Endothelial cell of umbilical vein (primary cell): ENCODE measurements at regions not wholly inside any gene's neighbourhood (a gene's known extent, or its start where the extent isn't known, plus 50 kb on each side); places are given as distances from the start of the nearest gene placed in this dataset.

ENCODE experiments used
- BruUV-seq: library from RNA; stranded (reverse); fragments of 400-500 nt; replicated peaks from 2 replicates; lab custom pipeline; 2021; lab: Mats Ljungman, UMichigan
- CTCF ChIA-PET: fragments of 300-600, 350-600 bp; sonication (Branson Sonifier 250); formaldehyde crosslinking; loops from one replicate; lab custom pipeline; 2021; ENCODE audit warnings: antibody characterized with exemption, inconsistent platforms; lab: Charles Lee
- POLR2A ChIA-PET: fragments of 300-600, 350-600 bp; sonication (Branson Sonifier 250); formaldehyde crosslinking; loops from one replicate; lab custom pipeline; 2021; ENCODE audit warnings: antibody characterized with exemption, inconsistent platforms; lab: Charles Lee
- DNase-seq: peaks from one replicate; pipeline ENCODE4 v3.0.0-alpha.2; 2011; ENCODE audit warnings: low read depth, low spot score
- FAIRE-seq: peaks from 2 replicates; lab custom pipeline; 2011; peaks lifted over from hg19 to GRCh38; lab: Jason Lieb, UNC
- H2AFZ ChIP-seq: 2 replicates; pipeline ENCODE4 v1.6.0; 2012; ENCODE audit warnings: low read depth, low read length, control low read depth, inconsistent platforms
- H3K27ac ChIP-seq: 2 replicates; pipeline ENCODE4 v1.5.1; 2011; ENCODE audit warnings: low read depth, mild to moderate bottlenecking, control low read depth, low read length, moderate library complexity; ENCODE audit not compliant: insufficient read depth
- H3K27me3 ChIP-seq, 2 experiments: 2 replicates each; pipeline versions ENCODE4 v1.6.0 to v1.6.1; 2011; ENCODE audit warnings: low read length in 2 of 2, mixed read lengths in 1 of 2; ENCODE audit not compliant: control insufficient read depth in 2 of 2, insufficient read depth in 2 of 2
- H3K36me3 ChIP-seq, 2 experiments: 2 replicates in 1 of 2; 3 replicates in 1 of 2; pipeline ENCODE4 v1.5.1; 2011; ENCODE audit warnings: low read length in 2 of 2, mild to moderate bottlenecking in 1 of 2, moderate library complexity in 1 of 2; ENCODE audit not compliant: control insufficient read depth in 2 of 2, insufficient read depth in 2 of 2; ENCODE audit errors: extremely low read depth in 1 of 2
- H3K4me1 ChIP-seq: 3 replicates; pipeline ENCODE4 v1.5.1; 2011; ENCODE audit warnings: mild to moderate bottlenecking, low read length; ENCODE audit not compliant: control insufficient read depth, insufficient read depth; ENCODE audit errors: extremely low read depth
- H3K4me2 ChIP-seq: 2 replicates; pipeline ENCODE4 v1.6.1; 2011; ENCODE audit warnings: low read length, control low read depth, mixed read lengths; ENCODE audit not compliant: insufficient read depth
- H3K4me3 ChIP-seq, 3 experiments: fragments of 200-600 bp in 1 of 3; sonication (generic), shearing (Covaris generic) in 1 of 3; replicated peaks in 1 of 3; 2 replicates each; pipeline ENCODE4 v1.5.1; 2011 to 2016; ENCODE audit warnings: control low read depth in 3 of 3, low read length in 3 of 3, mild to moderate bottlenecking in 2 of 3, inconsistent platforms in 1 of 3, low read depth in 1 of 3, moderate library complexity in 1 of 3; ENCODE audit not compliant: insufficient read depth in 1 of 3
- H3K79me2 ChIP-seq: 2 replicates; pipeline ENCODE4 v1.6.0; 2012; ENCODE audit warnings: low read length, inconsistent platforms; ENCODE audit not compliant: control insufficient read depth, insufficient read depth
- H3K9ac ChIP-seq: replicated peaks from 2 replicates; pipeline ENCODE3; 2011; ENCODE audit warnings: low read length, control low read depth; ENCODE audit not compliant: insufficient read depth; ENCODE audit errors: extremely low read depth
- H3K9me1 ChIP-seq: replicated peaks from 3 replicates; pipeline ENCODE4 v1.6.0; 2011; ENCODE audit warnings: mild to moderate bottlenecking, low read length; ENCODE audit not compliant: control insufficient read depth, insufficient read depth; ENCODE audit errors: extremely low read depth
- H3K9me3 ChIP-seq: replicated peaks from 2 replicates; pipeline ENCODE4 v1.5.1; 2012; ENCODE audit warnings: low read length, inconsistent platforms; ENCODE audit not compliant: control insufficient read depth, insufficient read depth
- H4K20me1 ChIP-seq: replicated peaks from 2 replicates; pipeline ENCODE3; 2011; ENCODE audit warnings: mild to moderate bottlenecking, low read length; ENCODE audit not compliant: control insufficient read depth, insufficient read depth; ENCODE audit errors: extremely low read depth
- CTCF ChIP-seq, 2 donors: IDR thresholded peaks; 1 replicate in 1 of 2; 2 replicates in 1 of 2; pipeline ENCODE4 v1.5.1; 2011; ENCODE audit warnings: low read length in 2 of 2, mild to moderate bottlenecking in 2 of 2, moderate library complexity in 2 of 2, control low read depth in 1 of 2, inconsistent platforms in 1 of 2, low read depth in 1 of 2; ENCODE audit not compliant: insufficient read depth in 1 of 2; ENCODE audit errors: extremely low read depth in 1 of 2
- EZH2 ChIP-seq: IDR thresholded peaks from 2 replicates; pipeline ENCODE4 v1.6.1; 2012; ENCODE audit warnings: borderline replicate concordance, low read depth, mild to moderate bottlenecking, moderate library complexity, low read length, inconsistent platforms; ENCODE audit not compliant: severe bottlenecking
- FOS ChIP-seq: IDR thresholded peaks from 2 replicates; pipeline ENCODE4 v1.6.1; 2011; ENCODE audit warnings: mild to moderate bottlenecking, low read length, moderate library complexity, borderline replicate concordance; ENCODE audit not compliant: insufficient read depth
- GATA2 ChIP-seq: IDR thresholded peaks from 2 replicates; pipeline ENCODE4 v1.7.0; 2011; ENCODE audit warnings: low read depth, mild to moderate bottlenecking, moderate library complexity, mixed read lengths, low read length; ENCODE audit not compliant: insufficient read length, insufficient read depth
- JUN ChIP-seq: IDR thresholded peaks from 2 replicates; pipeline ENCODE4 v1.6.1; 2011; ENCODE audit warnings: borderline replicate concordance, low read depth; ENCODE audit not compliant: insufficient read length, insufficient read depth
- MAX ChIP-seq: IDR thresholded peaks from 2 replicates; pipeline ENCODE4 v1.6.1; 2011; ENCODE audit not compliant: insufficient read depth, insufficient read length
- MYC ChIP-seq: IDR thresholded peaks from one replicate; pipeline ENCODE4 v1.6.1; 2011; ENCODE audit warnings: mild to moderate bottlenecking, low read depth, low read length
- POLR2A ChIP-seq: IDR thresholded peaks from 2 replicates; pipeline ENCODE4 v1.6.1; 2012; ENCODE audit warnings: low read depth, mild to moderate bottlenecking, control low read depth, low read length
- POLR2AphosphoS5 ChIP-seq: IDR thresholded peaks from 2 replicates; pipeline ENCODE4 v1.6.1; 2012; ENCODE audit warnings: low read depth, mild to moderate bottlenecking, control low read depth, low read length, moderate library complexity; ENCODE audit not compliant: insufficient read depth
- dilution Hi-C: fragments of 300-500 bp; cut with MboI; formaldehyde crosslinking; loops from one replicate; pipeline ENCODE4 v1.15.0; 2019; ENCODE audit warnings: low sequenced_read_pairs; ENCODE audit not compliant: extremely low pct_ligation_motif_present
- intact Hi-C: fragments of 100-400 bp; cut with micrococcal nuclease; formaldehyde crosslinking; loops from one replicate; pipeline ENCODE4 v1.10.0; 2022

DNA sequence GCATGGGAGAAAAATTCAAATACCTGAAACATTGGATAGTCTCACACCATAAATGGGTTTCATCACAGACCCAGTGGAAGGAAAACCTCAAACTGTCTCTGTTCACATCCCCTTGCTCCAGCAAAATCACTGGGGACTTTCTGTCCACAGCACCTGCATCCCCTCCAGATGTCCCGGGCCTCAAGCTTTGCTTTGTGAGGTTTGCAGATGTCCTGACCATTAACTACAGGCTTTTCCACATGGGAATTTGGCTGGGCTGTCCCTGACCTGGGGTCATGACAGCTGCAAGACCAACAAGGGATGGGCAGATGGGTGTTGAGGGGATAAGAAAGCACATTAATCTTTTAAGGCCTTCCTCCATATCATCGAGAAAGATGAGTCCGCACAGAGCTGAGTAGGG lies 427.9 kb downstream of the TXNL1 start:
- Histone ChIP-seq H3K4me3 (no peak overlapping the region), H3K36me3 (no peaks in the 10 kb centered on the region), H3K9me3 (no peaks in the 10 kb centered on the region), H3K27ac (no peak overlapping the region), H2AFZ (no peak overlapping the region), H4K20me1 (no peaks in the 10 kb centered on the region), H3K27me3 (no peaks in the 10 kb centered on the region), H3K9ac (no peak overlapping the region), H3K4me2 (no peak overlapping the region), H3K4me1 (no peaks in the 10 kb centered on the region), H3K9me1 (no peaks in the 10 kb centered on the region), H3K79me2 (no peaks in the 10 kb centered on the region)
- POLR2A ChIA-PET, result no interaction called here
- dilution Hi-C loops (no loop called here), intact Hi-C loops (no loop called here)
- TF ChIP-seq JUN (no peak), POLR2AphosphoS5 (no peak), POLR2A (no peak)
- CTCF ChIA-PET, result no interaction called here
- no TSS peak for BruUV-seq
- DNase-seq (no peak), FAIRE-seq (no peak)

GRCh38 chr18:56207989-56208388 lies 430.4 kb downstream of the TXNL1 start:
- no TSS peak for BruUV-seq
- H3K27ac ChIP-seq, result no peak overlapping the region

More at GRCh38 chr18:56207989-56208388, 430.4 kb downstream of the TXNL1 start:
- Histone ChIP-seq H3K79me2 (no peaks in the 10 kb centered on the region), H3K36me3 (no peaks in the 10 kb centered on the region), H4K20me1 (no peaks in the 10 kb centered on the region), H3K9me3 (peaks cover 2% of the 10 kb centered on the region), H3K4me1 (peaks cover 2% of the 10 kb centered on the region), H3K9me1 (no peaks in the 10 kb centered on the region), H3K4me2 (no peak overlapping the region), H3K4me3 (no peak overlapping the region), H3K9ac (no peak overlapping the region), H3K27me3 (no peaks in the 10 kb centered on the region), H2AFZ (no peak overlapping the region)
- dilution Hi-C loops, result no loop called here
- FAIRE-seq, result no peak
- ChIA-PET POLR2A (no interaction called here), CTCF (no interaction called here)
- TF ChIP-seq POLR2AphosphoS5, result no peak
- TF ChIP-seq JUN, result no peak
- TF ChIP-seq POLR2A, result no peak
- TF ChIP-seq GATA2, result no peak
- no peak for TF ChIP-seq EZH2
- TF ChIP-seq FOS, result no peak
- TF ChIP-seq CTCF (IDR thresholded peaks at IDR 0.05; ENCODE audit: extremely low read depth in 1 of 2, insufficient read depth in 1 of 2, low read depth in 1 of 2, low read length in 2 of 2), result no peak
- no peak for TF ChIP-seq MYC
- no peak for TF ChIP-seq MAX
- intact Hi-C loops, result no loop called here
- no peak for DNase-seq
